ENCODE measurements at regions not wholly inside any gene's neighbourhood (a gene's known extent, or its start where the extent isn't known, plus 50 kb on each side); places are given as distances from the start of the nearest gene placed in this dataset.
"Not testable (repeated sequence)": the region's sequence is repeated elsewhere in the genome, so short reads cannot be mapped to it uniquely, and the experiment has no call there.

DNA sequence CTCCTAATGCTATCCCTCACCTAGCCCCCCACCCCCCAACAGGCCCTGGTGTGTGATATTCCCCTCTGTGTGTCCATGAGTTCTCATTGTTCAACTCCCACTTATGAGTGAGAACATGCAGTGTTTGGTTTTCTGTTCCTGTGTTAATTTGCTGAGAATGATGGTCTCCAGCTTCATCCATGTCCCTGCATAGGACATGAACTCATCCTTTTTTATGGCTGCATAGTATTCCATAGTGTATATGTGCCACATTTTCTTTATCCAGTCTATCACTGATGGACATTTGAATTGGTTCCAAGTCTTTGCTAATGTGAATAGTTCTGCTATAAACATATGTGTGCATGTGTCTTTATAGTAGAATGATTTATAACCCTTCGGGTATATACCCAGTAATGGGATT, 57.2 kb upstream of the ME3 start:
- DNase-seq; intact Hi-C loops (cut with micrococcal nuclease); ATAC-seq: not testable (repeated sequence)

DNA sequence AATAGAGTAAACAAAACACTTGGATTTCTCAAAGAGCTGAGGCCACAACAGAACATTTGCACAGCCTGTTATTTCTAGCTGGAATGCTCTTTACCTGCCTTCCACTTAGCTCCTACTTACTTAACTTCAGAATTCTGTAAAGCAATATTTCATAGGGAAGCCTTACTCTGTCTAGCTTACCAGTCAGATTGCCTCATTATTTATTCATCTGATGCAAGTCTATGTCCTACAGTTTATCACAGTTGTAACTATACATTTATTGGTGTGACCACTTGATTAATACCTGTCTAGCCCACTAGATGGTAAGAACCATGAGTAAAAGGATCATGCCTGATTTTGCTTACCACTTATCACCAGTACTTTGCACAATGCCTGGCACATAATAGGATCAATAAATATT, 56.1 kb upstream of the ME3 start:
- no peak for DNase-seq
- intact Hi-C loops (cut with micrococcal nuclease) = no loop called here
- no peak for ATAC-seq

- DNase-seq = no peak
- intact Hi-C loops (cut with micrococcal nuclease) = no loop called here
- no peak for ATAC-seq
Observed at GRCh38 chr11:86726770-86727504, 54.5 kb upstream of the ME3 start.

- DNase-seq (no peak), ATAC-seq (no peak)
- intact Hi-C loops (cut with micrococcal nuclease) = no loop called here
Observed at GRCh38 chr11:86726118-86726753, 53.8 kb upstream of the ME3 start.

- ATAC-seq (no peak), DNase-seq (no peak)
- intact Hi-C loops (cut with micrococcal nuclease) = no loop called here
Observed at GRCh38 chr11:86724137-86724536, 51.7 kb upstream of the ME3 start.

DNA sequence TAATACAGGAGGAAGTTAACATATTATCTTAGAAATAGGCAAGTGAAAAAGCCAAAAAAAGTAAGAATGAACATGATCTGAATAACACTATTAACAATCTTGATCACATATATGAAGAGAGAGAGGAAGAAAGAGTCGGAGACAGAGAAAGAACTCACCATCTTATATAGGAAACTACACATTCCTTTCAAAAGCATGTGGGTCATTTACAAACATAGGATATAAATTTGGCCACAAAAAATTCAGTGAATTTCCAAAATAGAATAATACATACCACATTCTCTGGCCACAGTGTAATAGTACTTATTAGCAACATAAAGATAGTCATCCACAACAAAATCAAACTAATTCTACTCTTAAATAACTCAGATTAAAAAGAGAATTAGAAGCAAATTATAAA, 50.9 kb upstream of the ME3 start:
- ATAC-seq = no peak
- intact Hi-C loops (cut with micrococcal nuclease) = no loop called here

GRCh38 chr11:86722748-86723147, 50.3 kb upstream of the ME3 start:
- intact Hi-C loops (cut with micrococcal nuclease) = no loop called here
- ATAC-seq (no peak), DNase-seq (no peak)

More for the DNA sequence above, 50.9 kb upstream of the ME3 start:
- no peak for DNase-seq
